HUES48 (cell line): ENCODE measurements at regions not wholly inside any gene's neighbourhood (a gene's known extent, or its start where the extent isn't known, plus 50 kb on each side); places are given as distances from the start of the nearest gene placed in this dataset.
"Not testable (repeated sequence)": the region's sequence is repeated elsewhere in the genome, so short reads cannot be mapped to it uniquely, and the experiment has no call there.

Experiments
- H3K27ac ChIP-seq: one replicate; pipeline ENCODE4 v1.7.0; 2013; ENCODE audit warnings: low read depth, low read length, inconsistent platforms
- H3K27me3 ChIP-seq: 2 replicates; pipeline ENCODE4 v1.6.1; 2013; ENCODE audit warnings: mild to moderate bottlenecking, low read length; ENCODE audit not compliant: control insufficient read depth, insufficient read depth
- H3K36me3 ChIP-seq: 2 replicates; pipeline ENCODE4 v1.6.1; 2013; ENCODE audit warnings: low read length; ENCODE audit not compliant: control insufficient read depth, insufficient read depth
- H3K4me1 ChIP-seq: 2 replicates; pipeline ENCODE4 v1.6.1; 2013; ENCODE audit warnings: mild to moderate bottlenecking, low read length; ENCODE audit not compliant: control insufficient read depth, insufficient read depth
- H3K4me3 ChIP-seq: 2 replicates; pipeline ENCODE4 v1.5.1; 2013; ENCODE audit warnings: mild to moderate bottlenecking, low read depth, low read length
- H3K9ac ChIP-seq: 2 replicates; pipeline ENCODE4 v1.6.1; 2013; ENCODE audit warnings: mild to moderate bottlenecking, low read depth, low read length, moderate library complexity
- H3K9me3 ChIP-seq: 2 replicates; pipeline ENCODE4 v1.6.1; 2013; ENCODE audit warnings: low read length; ENCODE audit not compliant: control insufficient read depth, insufficient read depth

GRCh38 chr14:37786114-37786625 lies 190.7 kb downstream of the TTC6 start:
- H3K36me3 ChIP-seq, H3K27ac ChIP-seq, H3K9ac ChIP-seq, H3K9me3 ChIP-seq, H3K4me1 ChIP-seq, H3K27me3 ChIP-seq, H3K4me3 ChIP-seq: not testable (repeated sequence)

GRCh38 chr14:37787879-37788494 lies 192.6 kb downstream of the TTC6 start:
- no peaks in the 10 kb centered on the region for H3K27me3 ChIP-seq
- no peaks in the 10 kb centered on the region for H3K36me3 ChIP-seq
- no peak overlapping the region for H3K27ac ChIP-seq
- no peaks in the 10 kb centered on the region for H3K9me3 ChIP-seq
- H3K9ac ChIP-seq = no peak overlapping the region
- no peaks in the 10 kb centered on the region for H3K4me1 ChIP-seq
- no peak overlapping the region for H3K4me3 ChIP-seq

- H3K4me1 ChIP-seq = no peaks in the 10 kb centered on the region
Measured at GRCh38 chr14:37791384-37792036, 196.1 kb downstream of the TTC6 start.

GRCh38 chr14:37792124-37792523 lies 196.7 kb downstream of the TTC6 start:
- Histone ChIP-seq H3K9me3 (no peaks in the 10 kb centered on the region), H3K9ac (no peak overlapping the region), H3K4me3 (no peak overlapping the region), H3K27me3 (no peaks in the 10 kb centered on the region), H3K36me3 (no peaks in the 10 kb centered on the region), H3K27ac (no peak overlapping the region), H3K4me1 (no peaks in the 10 kb centered on the region)

More at GRCh38 chr14:37791384-37792036, 196.1 kb downstream of the TTC6 start:
- Histone ChIP-seq H3K9ac (no peak overlapping the region), H3K9me3 (no peaks in the 10 kb centered on the region), H3K36me3 (no peaks in the 10 kb centered on the region), H3K27me3 (no peaks in the 10 kb centered on the region), H3K4me3 (no peak overlapping the region), H3K27ac (no peak overlapping the region)

- Histone ChIP-seq H3K9ac (no peak overlapping the region), H3K36me3 (no peaks in the 10 kb centered on the region), H3K27me3 (no peaks in the 10 kb centered on the region)
Measured at GRCh38 chr14:37796703-37797416, 201.4 kb downstream of the TTC6 start.

GRCh38 chr14:37797675-37798074 lies 202.2 kb downstream of the TTC6 start:
- H3K9me3 ChIP-seq = no peaks in the 10 kb centered on the region
- no peaks in the 10 kb centered on the region for H3K36me3 ChIP-seq
- no peak overlapping the region for H3K4me3 ChIP-seq
- no peaks in the 10 kb centered on the region for H3K4me1 ChIP-seq
- no peaks in the 10 kb centered on the region for H3K27me3 ChIP-seq
- no peak overlapping the region for H3K27ac ChIP-seq
- H3K9ac ChIP-seq = no peak overlapping the region

More at GRCh38 chr14:37796703-37797416, 201.4 kb downstream of the TTC6 start:
- H3K4me3 ChIP-seq = no peak overlapping the region
- H3K9me3 ChIP-seq = no peaks in the 10 kb centered on the region
- H3K27ac ChIP-seq = no peak overlapping the region
- no peaks in the 10 kb centered on the region for H3K4me1 ChIP-seq

GRCh38 chr14:37807722-37808121 lies 212.3 kb downstream of the TTC6 start:
- Histone ChIP-seq H3K9ac (no peak overlapping the region), H3K27me3 (no peaks in the 10 kb centered on the region), H3K4me1 (peaks cover 12% of the 10 kb centered on the region), H3K36me3 (no peaks in the 10 kb centered on the region), H3K4me3 (no peak overlapping the region), H3K27ac (no peak overlapping the region), H3K9me3 (no peaks in the 10 kb centered on the region)

GRCh38 chr14:37810094-37810801 lies 214.8 kb downstream of the TTC6 start:
- Histone ChIP-seq H3K9ac (no peak overlapping the region), H3K36me3 (no peaks in the 10 kb centered on the region), H3K4me3 (no peak overlapping the region), H3K27ac (no peak overlapping the region), H3K4me1 (peaks cover 12% of the 10 kb centered on the region), H3K9me3 (no peaks in the 10 kb centered on the region), H3K27me3 (no peaks in the 10 kb centered on the region)

- H3K36me3 ChIP-seq = no peaks in the 10 kb centered on the region
- no peak overlapping the region for H3K9ac ChIP-seq
- no peak overlapping the region for H3K4me3 ChIP-seq
- no peak overlapping the region for H3K27ac ChIP-seq
- no peaks in the 10 kb centered on the region for H3K9me3 ChIP-seq
- H3K27me3 ChIP-seq = no peaks in the 10 kb centered on the region
- H3K4me1 ChIP-seq = peaks cover 12% of the 10 kb centered on the region
Measured at GRCh38 chr14:37813732-37814131, 218.3 kb downstream of the TTC6 start.

GRCh38 chr14:37816135-37816534 lies 220.7 kb downstream of the TTC6 start:
- Histone ChIP-seq H3K9me3 (no peaks in the 10 kb centered on the region), H3K4me3 (no peak overlapping the region), H3K27me3 (no peaks in the 10 kb centered on the region), H3K9ac (no peak overlapping the region), H3K27ac (no peak overlapping the region), H3K4me1 (no peaks in the 10 kb centered on the region), H3K36me3 (no peaks in the 10 kb centered on the region)
